ENCODE measurements at regions not wholly inside any gene's neighbourhood (a gene's known extent, or its start where the extent isn't known, plus 50 kb on each side); places are given as distances from the start of the nearest gene placed in this dataset.

GRCh38 chr6:56746767-56747504 lies 104.2 kb upstream of the DST start:
- TF ChIP-seq CTCF (conservative IDR thresholded peaks at IDR 0.05; ENCODE audit: low read depth, low read length): no peak
- no peak for TF ChIP-seq EZH2 (IDR thresholded peaks at IDR 0.05; ENCODE audit: borderline replicate concordance, low read depth, low read length, poor library complexity, severe bottlenecking)
